ENCODE measurements at regions not wholly inside any gene's neighbourhood (a gene's known extent, or its start where the extent isn't known, plus 50 kb on each side); places are given as distances from the start of the nearest gene placed in this dataset.

DNA sequence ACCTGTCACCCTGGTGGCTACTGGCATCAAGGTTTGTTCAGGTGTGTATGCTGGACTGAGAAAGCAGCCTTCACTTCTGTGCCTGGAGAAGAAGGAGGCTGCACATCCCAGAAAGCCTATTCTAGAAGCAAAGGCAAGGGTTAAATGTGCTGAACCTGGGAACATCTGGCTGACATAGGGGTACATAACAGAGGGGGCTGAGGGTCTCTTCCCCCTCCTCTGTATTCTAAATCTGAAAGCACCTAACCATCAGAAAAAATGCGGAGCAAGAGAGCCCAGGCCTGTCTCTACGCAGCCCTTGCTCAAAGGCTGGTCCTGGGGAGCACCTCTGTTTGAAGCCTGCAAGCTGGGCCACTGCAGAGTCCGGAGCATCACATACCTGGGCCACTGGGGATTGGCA, 53.2 kb upstream of the FSTL4 start:
- H3K9me3 ChIP-seq (replicated peaks in 1 of 2; ENCODE audit: control insufficient read depth in 2 of 2, insufficient read depth in 1 of 2, low read depth in 1 of 2, low read length in 2 of 2): no peaks in the 10 kb centered on the region

DNA sequence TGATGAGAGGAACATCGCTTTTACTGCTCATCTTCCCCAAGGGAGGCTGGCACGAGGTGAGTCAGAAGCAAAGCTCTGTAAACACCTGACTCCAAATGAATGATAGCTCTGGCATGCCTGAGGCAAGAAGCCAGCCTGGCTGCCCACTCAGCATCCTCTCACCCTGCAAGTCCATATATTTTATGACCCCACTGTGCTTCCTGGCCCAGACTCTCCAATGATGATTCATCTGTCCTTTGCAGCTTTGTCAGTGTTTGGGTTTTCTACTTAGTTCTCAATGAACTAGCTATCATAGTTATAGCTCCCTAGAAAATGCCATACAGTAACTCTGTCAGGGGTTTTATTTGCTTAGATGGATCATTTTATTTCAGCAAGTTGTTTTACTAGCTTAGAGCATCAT, 52.1 kb upstream of the FSTL4 start:
- WGBS, 2 donors (ENCODE audit: extremely low coverage in 2 of 2, insufficient read length in 2 of 2, insufficient replicate concordance in 1 of 2): no CpG with 5 or more reads among the region's 2 CpGs
- no peak overlapping the region for H2BK15ac ChIP-seq (ENCODE audit: low read length)
- no peak overlapping the region for H3K14ac ChIP-seq (ENCODE audit: low read length)
- H3K4me2 ChIP-seq (ENCODE audit: insufficient read depth, low read length, poor library complexity, severe bottlenecking): no peak overlapping the region
- DNase-seq (ENCODE audit: low spot score): no peak
- no peaks in the 10 kb centered on the region for H3K36me3 ChIP-seq (replicated peaks in 1 of 2; ENCODE audit: control insufficient read depth in 2 of 2, insufficient read depth in 2 of 2, low read length in 2 of 2)
- H3K4me3 ChIP-seq (ENCODE audit: low read length in 2 of 2): no peak overlapping the region
- H3K4ac ChIP-seq (ENCODE audit: low read length): no peak overlapping the region
- no peak overlapping the region for H2AFZ ChIP-seq (ENCODE audit: low read length)
- H4K8ac ChIP-seq (ENCODE audit: low read depth, low read length): no peak overlapping the region
- no peak overlapping the region for H3K18ac ChIP-seq (ENCODE audit: low read length)
- no peaks in the 10 kb centered on the region for H3K79me1 ChIP-seq (ENCODE audit: low read depth, low read length)
- no peak overlapping the region for H2BK12ac ChIP-seq (ENCODE audit: low read length)
- no peak overlapping the region for H3K23ac ChIP-seq (ENCODE audit: low read depth, low read length, poor library complexity)
- no peak overlapping the region for H3K27ac ChIP-seq (replicated peaks; ENCODE audit: low read length)
- H3K9me3 ChIP-seq (replicated peaks in 1 of 2; ENCODE audit: control insufficient read depth in 2 of 2, insufficient read depth in 1 of 2, low read depth in 1 of 2, low read length in 2 of 2): no peaks in the 10 kb centered on the region
- no peaks in the 10 kb centered on the region for H3K27me3 ChIP-seq (ENCODE audit: control insufficient read depth in 3 of 3, insufficient read depth in 3 of 3, low read depth in 1 of 3, low read length in 3 of 3)
- H2AK5ac ChIP-seq (ENCODE audit: low read depth, low read length): no peak overlapping the region
- no peak overlapping the region for H4K91ac ChIP-seq (ENCODE audit: low read depth, low read length, poor library complexity)
- no peak overlapping the region for H3K9ac ChIP-seq (ENCODE audit: low read depth, low read length, poor library complexity)
- no peak overlapping the region for H2BK120ac ChIP-seq (ENCODE audit: low read depth, low read length)
- no peaks in the 10 kb centered on the region for H3K4me1 ChIP-seq (ENCODE audit: control insufficient read depth in 2 of 2, insufficient read depth in 1 of 2, low read depth in 1 of 2, low read length in 2 of 2)
- H2BK5ac ChIP-seq (ENCODE audit: low read length): no peak overlapping the region

More for the DNA sequence above, 53.2 kb upstream of the FSTL4 start:
- Histone ChIP-seq H3K23ac (ENCODE audit: low read depth, low read length, poor library complexity) (no peak overlapping the region), H3K27me3 (ENCODE audit: control insufficient read depth in 3 of 3, insufficient read depth in 3 of 3, low read depth in 1 of 3, low read length in 3 of 3) (no peaks in the 10 kb centered on the region), H2AK5ac (ENCODE audit: low read depth, low read length) (no peak overlapping the region), H3K4me3 (ENCODE audit: low read length in 2 of 2) (no peak overlapping the region), H3K27ac (replicated peaks; ENCODE audit: low read length) (no peak overlapping the region), H4K91ac (ENCODE audit: low read depth, low read length, poor library complexity) (no peak overlapping the region), H3K14ac (ENCODE audit: low read length) (no peak overlapping the region), H2AFZ (ENCODE audit: low read length) (no peak overlapping the region), H2BK120ac (ENCODE audit: low read depth, low read length) (no peak overlapping the region), H3K18ac (ENCODE audit: low read length) (no peak overlapping the region), H3K9ac (ENCODE audit: low read depth, low read length, poor library complexity) (no peak overlapping the region), H4K8ac (ENCODE audit: low read depth, low read length) (no peak overlapping the region), H3K4ac (ENCODE audit: low read length) (no peak overlapping the region), H2BK15ac (ENCODE audit: low read length) (no peak overlapping the region), H2BK12ac (ENCODE audit: low read length) (no peak overlapping the region), H2BK5ac (ENCODE audit: low read length) (no peak overlapping the region), H3K79me1 (ENCODE audit: low read depth, low read length) (no peaks in the 10 kb centered on the region), H3K4me2 (ENCODE audit: insufficient read depth, low read length, poor library complexity, severe bottlenecking) (no peak overlapping the region), H3K36me3 (replicated peaks in 1 of 2; ENCODE audit: control insufficient read depth in 2 of 2, insufficient read depth in 2 of 2, low read length in 2 of 2) (no peaks in the 10 kb centered on the region), H3K4me1 (ENCODE audit: control insufficient read depth in 2 of 2, insufficient read depth in 1 of 2, low read depth in 1 of 2, low read length in 2 of 2) (no peaks in the 10 kb centered on the region)
- no peak for DNase-seq (ENCODE audit: low spot score)
- WGBS, 2 donors (ENCODE audit: extremely low coverage in 2 of 2, insufficient read length in 2 of 2, insufficient replicate concordance in 1 of 2): no CpG with 5 or more reads among the region's 3 CpGs

DNA sequence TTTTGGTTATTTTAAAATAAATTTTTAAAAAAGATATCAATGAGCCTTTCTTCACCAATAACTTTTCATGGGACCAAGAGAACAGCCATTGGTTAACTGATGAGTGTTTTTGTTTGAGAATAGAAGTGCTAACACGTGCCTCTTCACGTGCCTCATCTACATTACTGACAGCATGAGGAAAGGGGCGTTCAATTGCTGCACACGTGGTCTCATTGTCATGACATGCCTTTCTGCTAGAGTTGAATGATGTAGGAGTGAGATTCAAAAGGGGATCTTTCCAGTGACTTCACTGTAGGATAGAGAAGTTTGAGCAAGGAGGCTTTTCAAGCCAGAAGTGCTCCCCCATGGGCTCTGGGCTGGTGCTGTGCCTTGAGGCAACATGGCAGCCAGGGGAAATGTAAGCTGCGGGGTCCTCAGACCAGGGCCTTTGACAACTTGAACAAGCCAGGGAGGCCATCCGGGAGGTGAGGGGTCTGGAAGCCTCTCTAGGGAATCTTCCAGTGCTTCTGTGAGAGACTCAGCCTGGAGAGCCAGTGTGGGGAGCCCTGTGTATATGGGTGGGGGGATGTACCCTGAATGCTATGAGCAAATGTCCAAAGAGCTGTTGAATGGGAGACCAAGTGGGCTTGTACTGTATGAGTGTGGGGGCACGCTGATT, 51.2 kb upstream of the FSTL4 start:
- no peak overlapping the region for H4K91ac ChIP-seq (ENCODE audit: low read depth, low read length, poor library complexity)
- DNase-seq (ENCODE audit: low spot score): no peak

DNA sequence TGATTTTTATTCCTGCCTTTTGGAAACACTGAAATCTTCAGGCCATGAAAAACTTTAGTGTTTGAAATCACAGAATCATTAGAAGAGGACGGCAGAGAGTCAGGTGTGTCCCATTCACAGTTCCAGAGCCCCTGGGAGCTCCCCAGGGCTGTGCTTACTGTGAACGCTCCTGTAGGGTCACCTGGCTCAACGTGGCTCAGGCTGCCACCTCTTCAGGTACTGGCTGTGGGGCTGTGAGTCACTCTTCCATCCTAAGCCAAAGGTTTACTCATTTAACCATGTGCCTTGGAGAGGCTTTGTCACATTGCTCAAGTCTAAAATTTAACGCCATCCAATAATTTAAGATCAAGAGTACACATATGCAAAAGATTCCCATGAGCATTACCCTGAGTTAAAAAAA, 50.2 kb upstream of the FSTL4 start:
- Histone ChIP-seq H3K14ac (ENCODE audit: low read length) (no peak overlapping the region), H2AK5ac (ENCODE audit: low read depth, low read length) (no peak overlapping the region), H3K4me2 (ENCODE audit: insufficient read depth, low read length, poor library complexity, severe bottlenecking) (no peak overlapping the region), H4K8ac (ENCODE audit: low read depth, low read length) (no peak overlapping the region), H2AFZ (ENCODE audit: low read length) (no peak overlapping the region), H2BK120ac (ENCODE audit: low read depth, low read length) (no peak overlapping the region), H3K4me3 (ENCODE audit: low read length in 2 of 2) (no peak overlapping the region), H3K27me3 (ENCODE audit: control insufficient read depth in 3 of 3, insufficient read depth in 3 of 3, low read depth in 1 of 3, low read length in 3 of 3) (no peaks in the 10 kb centered on the region), H4K91ac (ENCODE audit: low read depth, low read length, poor library complexity) (no peak overlapping the region), H3K23ac (ENCODE audit: low read depth, low read length, poor library complexity) (no peak overlapping the region), H3K18ac (ENCODE audit: low read length) (no peak overlapping the region), H3K27ac (replicated peaks; ENCODE audit: low read length) (no peak overlapping the region), H2BK15ac (ENCODE audit: low read length) (no peak overlapping the region), H3K9ac (ENCODE audit: low read depth, low read length, poor library complexity) (no peak overlapping the region), H2BK5ac (ENCODE audit: low read length) (no peak overlapping the region), H3K9me3 (replicated peaks in 1 of 2; ENCODE audit: control insufficient read depth in 2 of 2, insufficient read depth in 1 of 2, low read depth in 1 of 2, low read length in 2 of 2) (no peaks in the 10 kb centered on the region), H3K4me1 (ENCODE audit: control insufficient read depth in 2 of 2, insufficient read depth in 1 of 2, low read depth in 1 of 2, low read length in 2 of 2) (no peaks in the 10 kb centered on the region), H3K36me3 (replicated peaks in 1 of 2; ENCODE audit: control insufficient read depth in 2 of 2, insufficient read depth in 2 of 2, low read length in 2 of 2) (no peaks in the 10 kb centered on the region), H2BK12ac (ENCODE audit: low read length) (no peak overlapping the region), H3K79me1 (ENCODE audit: low read depth, low read length) (no peaks in the 10 kb centered on the region), H3K4ac (ENCODE audit: low read length) (no peak overlapping the region)
- DNase-seq (ENCODE audit: low spot score): no peak
- WGBS, 2 donors (ENCODE audit: extremely low coverage in 2 of 2, insufficient read length in 2 of 2, insufficient replicate concordance in 1 of 2): no CpG with 5 or more reads among the region's 4 CpGs

More for the DNA sequence above, 51.2 kb upstream of the FSTL4 start:
- H3K18ac ChIP-seq (ENCODE audit: low read length): no peak overlapping the region
- no peaks in the 10 kb centered on the region for H3K9me3 ChIP-seq (replicated peaks in 1 of 2; ENCODE audit: control insufficient read depth in 2 of 2, insufficient read depth in 1 of 2, low read depth in 1 of 2, low read length in 2 of 2)
- H2AFZ ChIP-seq (ENCODE audit: low read length): no peak overlapping the region
- no peak overlapping the region for H2BK12ac ChIP-seq (ENCODE audit: low read length)
- H2AK5ac ChIP-seq (ENCODE audit: low read depth, low read length): no peak overlapping the region
- no peak overlapping the region for H3K27ac ChIP-seq (replicated peaks; ENCODE audit: low read length)
- no peak overlapping the region for H2BK120ac ChIP-seq (ENCODE audit: low read depth, low read length)
- no peak overlapping the region for H2BK15ac ChIP-seq (ENCODE audit: low read length)
- no CpG with 5 or more reads among the region's 7 CpGs for WGBS, 2 donors (ENCODE audit: extremely low coverage in 2 of 2, insufficient read length in 2 of 2, insufficient replicate concordance in 1 of 2)
- no peaks in the 10 kb centered on the region for H3K4me1 ChIP-seq (ENCODE audit: control insufficient read depth in 2 of 2, insufficient read depth in 1 of 2, low read depth in 1 of 2, low read length in 2 of 2)
- H3K79me1 ChIP-seq (ENCODE audit: low read depth, low read length): no peaks in the 10 kb centered on the region
- H3K4me3 ChIP-seq (ENCODE audit: low read length in 2 of 2): no peak overlapping the region
- no peak overlapping the region for H3K4ac ChIP-seq (ENCODE audit: low read length)
- H3K27me3 ChIP-seq (ENCODE audit: control insufficient read depth in 3 of 3, insufficient read depth in 3 of 3, low read depth in 1 of 3, low read length in 3 of 3): no peaks in the 10 kb centered on the region
- H3K36me3 ChIP-seq (replicated peaks in 1 of 2; ENCODE audit: control insufficient read depth in 2 of 2, insufficient read depth in 2 of 2, low read length in 2 of 2): no peaks in the 10 kb centered on the region
- H3K9ac ChIP-seq (ENCODE audit: low read depth, low read length, poor library complexity): no peak overlapping the region
- no peak overlapping the region for H2BK5ac ChIP-seq (ENCODE audit: low read length)
- no peak overlapping the region for H3K14ac ChIP-seq (ENCODE audit: low read length)
- no peak overlapping the region for H4K8ac ChIP-seq (ENCODE audit: low read depth, low read length)
- no peak overlapping the region for H3K4me2 ChIP-seq (ENCODE audit: insufficient read depth, low read length, poor library complexity, severe bottlenecking)
- H3K23ac ChIP-seq (ENCODE audit: low read depth, low read length, poor library complexity): no peak overlapping the region
